ENCODE measurements at regions not wholly inside any gene's neighbourhood (a gene's known extent, or its start where the extent isn't known, plus 50 kb on each side); places are given as distances from the start of the nearest gene placed in this dataset.

GRCh38 chr9:130770093-130770492 lies 65.0 kb upstream of the ABL1 start:
- peaks cover 26% of the 10 kb centered on the region for H3K4me1 ChIP-seq (ENCODE audit: insufficient read depth, low read length)
- H3K36me3 ChIP-seq (ENCODE audit: insufficient read depth, low read length), result no peaks in the 10 kb centered on the region
- peaks cover 4% of the 10 kb centered on the region for H4K20me1 ChIP-seq (ENCODE audit: insufficient read depth, low read length)
- no peaks in the 10 kb centered on the region for H3K9me3 ChIP-seq (ENCODE audit: insufficient read depth, low read depth, low read length)
- no peaks in the 10 kb centered on the region for H3K9me3 Mint-ChIP-seq (ENCODE audit: unreplicated experiment)
- H3K4me3 ChIP-seq (ENCODE audit: insufficient read depth, low read depth, low read length), result no peak overlapping the region
- H3K27ac Mint-ChIP-seq (ENCODE audit: unreplicated experiment), result no peak overlapping the region
- H3K4me1 Mint-ChIP-seq (ENCODE audit: low read depth, unreplicated experiment), result peaks cover 42% of the 10 kb centered on the region
- H2AFZ ChIP-seq (ENCODE audit: low read depth, low read length), result no peak overlapping the region
- H3K27me3 ChIP-seq (ENCODE audit: insufficient read depth, low read length), result no peaks in the 10 kb centered on the region
- H3K9ac ChIP-seq (ENCODE audit: low read length), result no peak overlapping the region
- no peak overlapping the region for H3K4me3 Mint-ChIP-seq (ENCODE audit: unreplicated experiment)
- peaks cover 87% of the 10 kb centered on the region for H3K79me2 ChIP-seq (ENCODE audit: insufficient read depth, low read length)
- no peaks in the 10 kb centered on the region for H3K27me3 Mint-ChIP-seq (ENCODE audit: low read depth, unreplicated experiment)
- TF ChIP-seq CTCF (IDR thresholded peaks at IDR 0.05; ENCODE audit: insufficient read depth, low read depth, low read length) (no peak), EZH2 (IDR thresholded peaks at IDR 0.05; ENCODE audit: insufficient read depth, low read length) (no peak)
- FAIRE-seq (no peak), DNase-seq (ENCODE audit: low read depth) (no peak)
- H3K27ac ChIP-seq (ENCODE audit: low read depth, low read length), result no peak overlapping the region
- no peak overlapping the region for H3K4me2 ChIP-seq (ENCODE audit: low read length)
- H3K36me3 Mint-ChIP-seq (ENCODE audit: low read depth, unreplicated experiment), result peaks cover 10% of the 10 kb centered on the region

GRCh38 chr9:130770679-130771442 lies 64.2 kb upstream of the ABL1 start:
- Histone ChIP-seq H4K20me1 (ENCODE audit: insufficient read depth, low read length) (peaks cover 4% of the 10 kb centered on the region), H3K9ac (ENCODE audit: low read length) (no peak overlapping the region), H3K27ac (ENCODE audit: low read depth, low read length) (no peak overlapping the region), H3K9me3 (ENCODE audit: insufficient read depth, low read depth, low read length) (no peaks in the 10 kb centered on the region), H3K4me3 (ENCODE audit: insufficient read depth, low read depth, low read length) (no peak overlapping the region), H3K79me2 (ENCODE audit: insufficient read depth, low read length) (peaks cover 87% of the 10 kb centered on the region), H2AFZ (ENCODE audit: low read depth, low read length) (no peak overlapping the region), H3K27me3 (ENCODE audit: insufficient read depth, low read length) (no peaks in the 10 kb centered on the region), H3K4me1 (ENCODE audit: insufficient read depth, low read length) (peaks cover 18% of the 10 kb centered on the region), H3K4me2 (ENCODE audit: low read length) (no peak overlapping the region), H3K36me3 (ENCODE audit: insufficient read depth, low read length) (no peaks in the 10 kb centered on the region)
- Mint-ChIP-seq H3K27me3 (ENCODE audit: low read depth, unreplicated experiment) (no peaks in the 10 kb centered on the region), H3K9me3 (ENCODE audit: unreplicated experiment) (peaks cover 5% of the 10 kb centered on the region), H3K4me3 (ENCODE audit: unreplicated experiment) (no peak overlapping the region), H3K36me3 (ENCODE audit: low read depth, unreplicated experiment) (peaks cover 10% of the 10 kb centered on the region), H3K4me1 (ENCODE audit: low read depth, unreplicated experiment) (peaks cover 37% of the 10 kb centered on the region), H3K27ac (ENCODE audit: unreplicated experiment) (no peak overlapping the region)
- FAIRE-seq, result no peak
- peak; percentile 45 for DNase-seq (ENCODE audit: low read depth)
- TF ChIP-seq CTCF (IDR thresholded peaks at IDR 0.05; ENCODE audit: insufficient read depth, low read depth, low read length) (peak; percentile 67), EZH2 (IDR thresholded peaks at IDR 0.05; ENCODE audit: insufficient read depth, low read length) (no peak)

GRCh38 chr9:130772185-130772584 lies 62.9 kb upstream of the ABL1 start:
- Histone ChIP-seq H3K36me3 (ENCODE audit: insufficient read depth, low read length) (no peaks in the 10 kb centered on the region), H3K79me2 (ENCODE audit: insufficient read depth, low read length) (peaks cover 82% of the 10 kb centered on the region), H3K4me3 (ENCODE audit: insufficient read depth, low read depth, low read length) (no peak overlapping the region), H2AFZ (ENCODE audit: low read depth, low read length) (no peak overlapping the region), H3K27me3 (ENCODE audit: insufficient read depth, low read length) (no peaks in the 10 kb centered on the region), H3K4me1 (ENCODE audit: insufficient read depth, low read length) (peaks cover 7% of the 10 kb centered on the region), H3K27ac (ENCODE audit: low read depth, low read length) (no peak overlapping the region), H4K20me1 (ENCODE audit: insufficient read depth, low read length) (peaks cover 4% of the 10 kb centered on the region), H3K9ac (ENCODE audit: low read length) (no peak overlapping the region), H3K9me3 (ENCODE audit: insufficient read depth, low read depth, low read length) (no peaks in the 10 kb centered on the region), H3K4me2 (ENCODE audit: low read length) (no peak overlapping the region)
- no peak overlapping the region for H3K27ac Mint-ChIP-seq (ENCODE audit: unreplicated experiment)
- DNase-seq (ENCODE audit: low read depth) (no peak), FAIRE-seq (no peak)
- no peak overlapping the region for H3K4me3 Mint-ChIP-seq (ENCODE audit: unreplicated experiment)
- peaks cover 13% of the 10 kb centered on the region for H3K9me3 Mint-ChIP-seq (ENCODE audit: unreplicated experiment)
- no peaks in the 10 kb centered on the region for H3K27me3 Mint-ChIP-seq (ENCODE audit: low read depth, unreplicated experiment)
- H3K4me1 Mint-ChIP-seq (ENCODE audit: low read depth, unreplicated experiment), result peaks cover 32% of the 10 kb centered on the region
- TF ChIP-seq EZH2 (IDR thresholded peaks at IDR 0.05; ENCODE audit: insufficient read depth, low read length) (no peak), CTCF (IDR thresholded peaks at IDR 0.05; ENCODE audit: insufficient read depth, low read depth, low read length) (no peak)
- H3K36me3 Mint-ChIP-seq (ENCODE audit: low read depth, unreplicated experiment), result peaks cover 13% of the 10 kb centered on the region
